Fibroblast of skin of scalp (primary cell): ENCODE measurements at regions not wholly inside any gene's neighbourhood (a gene's known extent, or its start where the extent isn't known, plus 50 kb on each side); places are given as distances from the start of the nearest gene placed in this dataset.

Source experiments
- DNase-seq: peaks from one replicate; pipeline ENCODE4 v3.0.0-alpha.2; 2013

- DNase-seq, result no peak
Observed at GRCh38 chr14:53807108-53807507, 149.5 kb downstream of the BMP4 start.

GRCh38 chr14:53796734-53797133 lies 159.9 kb downstream of the BMP4 start:
- DNase-seq, result no peak

GRCh38 chr14:53793790-53794505 lies 162.7 kb downstream of the BMP4 start:
- peak; percentile 43 for DNase-seq

GRCh38 chr14:53792909-53793308 lies 163.7 kb downstream of the BMP4 start:
- DNase-seq, result no peak

GRCh38 chr14:53790731-53791500 lies 165.7 kb downstream of the BMP4 start:
- peak; percentile 11 for DNase-seq

GRCh38 chr14:53788566-53788965 lies 168.1 kb downstream of the BMP4 start:
- DNase-seq, result no peak

GRCh38 chr14:53786045-53786444 lies 170.6 kb downstream of the BMP4 start:
- no peak for DNase-seq

GRCh38 chr14:53784688-53785087 lies 171.9 kb downstream of the BMP4 start:
- no peak for DNase-seq

GRCh38 chr14:53783256-53783655 lies 173.4 kb downstream of the BMP4 start:
- peak; percentile 17 for DNase-seq

GRCh38 chr14:53780051-53780555 lies 176.5 kb downstream of the BMP4 start:
- DNase-seq, result no peak

- DNase-seq, result no peak
Observed at GRCh38 chr14:53779301-53779700, 177.3 kb downstream of the BMP4 start.

GRCh38 chr14:53778263-53778662 lies 178.4 kb downstream of the BMP4 start:
- no peak for DNase-seq

GRCh38 chr14:53772936-53773335 lies 183.7 kb downstream of the BMP4 start:
- DNase-seq, result no peak

- DNase-seq, result peak; percentile 11
Observed at GRCh38 chr14:53767566-53767965, 189.1 kb downstream of the BMP4 start.

GRCh38 chr14:53766601-53767000 lies 190.0 kb downstream of the BMP4 start:
- no peak for DNase-seq

GRCh38 chr14:53766106-53766505 lies 190.5 kb downstream of the BMP4 start:
- DNase-seq, result no peak

GRCh38 chr14:53764846-53765245 lies 191.8 kb downstream of the BMP4 start:
- no peak for DNase-seq

GRCh38 chr14:53758141-53758540 lies 198.5 kb downstream of the BMP4 start:
- no peak for DNase-seq

- DNase-seq, result no peak
Observed at GRCh38 chr14:53757732-53758131, 198.9 kb downstream of the BMP4 start.

- no peak for DNase-seq
Observed at GRCh38 chr14:53751650-53752049, 205.0 kb downstream of the BMP4 start.

- DNase-seq, result no peak
Observed at GRCh38 chr14:53748691-53749090, 207.9 kb downstream of the BMP4 start.

GRCh38 chr14:53744857-53745256 lies 211.8 kb downstream of the BMP4 start:
- DNase-seq, result peak; percentile 22

GRCh38 chr14:53743371-53743770 lies 213.3 kb downstream of the BMP4 start:
- no peak for DNase-seq

- DNase-seq, result peak; percentile 1
Observed at GRCh38 chr14:53742233-53742620, 214.4 kb downstream of the BMP4 start.
